Body of pancreas (tissue), 4 donors: ENCODE measurements at regions not wholly inside any gene's neighbourhood (a gene's known extent, or its start where the extent isn't known, plus 50 kb on each side); places are given as distances from the start of the nearest gene placed in this dataset.

Source experiments
- CTCF ChIP-seq, 7 experiments: fragments of 450-650 bp in 4 of 7; fragments of 200-600 bp in 3 of 7; sonication (generic) in 3 of 7; IDR thresholded peaks; one replicate each; pipeline ENCODE4 v1.5.1; 2016 to 2019; ENCODE audit warnings: antibody characterized with exemption in 7 of 7
- POLR2A ChIP-seq, 3 donors: fragments of 450-650 bp; IDR thresholded peaks; one replicate each; pipeline ENCODE4 v1.6.1; 2016; ENCODE audit warnings: antibody characterized with exemption in 3 of 3, mild to moderate bottlenecking in 2 of 3

- TF ChIP-seq CTCF (IDR thresholded peaks at IDR 0.05) (peak in 3 of 7 experiments; percentile 16 to 24 (median 17)), POLR2A (IDR thresholded peaks at IDR 0.05) (no peak)
Measured at GRCh38 chr12:30286345-30286926, 409.2 kb downstream of the IPO8 start.
